ENCODE measurements at regions not wholly inside any gene's neighbourhood (a gene's known extent, or its start where the extent isn't known, plus 50 kb on each side); places are given as distances from the start of the nearest gene placed in this dataset.

DNA sequence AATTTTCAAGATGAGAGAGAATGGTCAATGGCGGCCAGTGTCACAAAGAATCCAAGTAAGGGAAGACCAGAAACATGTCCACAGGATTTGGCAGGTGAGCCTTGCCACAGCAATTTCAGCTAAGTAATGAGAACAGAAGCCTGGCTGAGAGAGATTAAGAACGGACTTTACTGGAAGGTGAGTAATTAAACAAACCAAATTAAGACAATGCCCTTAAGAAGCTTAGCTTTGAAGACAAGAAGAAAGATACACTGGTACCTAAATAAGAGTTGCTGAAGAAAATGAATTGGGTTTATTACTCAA lies 145.4 kb upstream of the PLEKHG7 start:
- ATAC-seq (no peak), DNase-seq (no peak)
- TF ChIP-seq, protein P1, sequence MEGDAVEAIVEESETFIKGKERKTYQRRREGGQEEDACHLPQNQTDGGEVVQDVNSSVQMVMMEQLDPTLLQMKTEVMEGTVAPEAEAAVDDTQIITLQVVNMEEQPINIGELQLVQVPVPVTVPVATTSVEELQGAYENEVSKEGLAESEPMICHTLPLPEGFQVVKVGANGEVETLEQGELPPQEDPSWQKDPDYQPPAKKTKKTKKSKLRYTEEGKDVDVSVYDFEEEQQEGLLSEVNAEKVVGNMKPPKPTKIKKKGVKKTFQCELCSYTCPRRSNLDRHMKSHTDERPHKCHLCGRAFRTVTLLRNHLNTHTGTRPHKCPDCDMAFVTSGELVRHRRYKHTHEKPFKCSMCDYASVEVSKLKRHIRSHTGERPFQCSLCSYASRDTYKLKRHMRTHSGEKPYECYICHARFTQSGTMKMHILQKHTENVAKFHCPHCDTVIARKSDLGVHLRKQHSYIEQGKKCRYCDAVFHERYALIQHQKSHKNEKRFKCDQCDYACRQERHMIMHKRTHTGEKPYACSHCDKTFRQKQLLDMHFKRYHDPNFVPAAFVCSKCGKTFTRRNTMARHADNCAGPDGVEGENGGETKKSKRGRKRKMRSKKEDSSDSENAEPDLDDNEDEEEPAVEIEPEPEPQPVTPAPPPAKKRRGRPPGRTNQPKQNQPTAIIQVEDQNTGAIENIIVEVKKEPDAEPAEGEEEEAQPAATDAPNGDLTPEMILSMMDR (IDR thresholded peaks at IDR 0.05): no peak
- no peak for TF ChIP-seq POLR2A (IDR thresholded peaks at IDR 0.05)
- H3K27ac ChIP-seq: peak overlapping the region in 2 of 3 donors; percentile 67 to 92
- WGBS (ENCODE audit: insufficient coverage, low coverage, low lambda C conversion rate, missing lambda C conversion rate): 94% methylated on average over 2 of the region's 2 CpGs
- no peaks in the 10 kb centered on the region for H3K27me3 ChIP-seq
- no peaks in the 10 kb centered on the region for H3K9me3 ChIP-seq
- H3K4me3 ChIP-seq: no peak overlapping the region
- H3K4me1 ChIP-seq: peaks cover 0 to 57% (median 24%) of the 10 kb centered on the region in 4 donors
- H3K36me3 ChIP-seq: no peaks in the 10 kb centered on the region
- intact Hi-C loops (cut with DNase I): no loop called here

DNA sequence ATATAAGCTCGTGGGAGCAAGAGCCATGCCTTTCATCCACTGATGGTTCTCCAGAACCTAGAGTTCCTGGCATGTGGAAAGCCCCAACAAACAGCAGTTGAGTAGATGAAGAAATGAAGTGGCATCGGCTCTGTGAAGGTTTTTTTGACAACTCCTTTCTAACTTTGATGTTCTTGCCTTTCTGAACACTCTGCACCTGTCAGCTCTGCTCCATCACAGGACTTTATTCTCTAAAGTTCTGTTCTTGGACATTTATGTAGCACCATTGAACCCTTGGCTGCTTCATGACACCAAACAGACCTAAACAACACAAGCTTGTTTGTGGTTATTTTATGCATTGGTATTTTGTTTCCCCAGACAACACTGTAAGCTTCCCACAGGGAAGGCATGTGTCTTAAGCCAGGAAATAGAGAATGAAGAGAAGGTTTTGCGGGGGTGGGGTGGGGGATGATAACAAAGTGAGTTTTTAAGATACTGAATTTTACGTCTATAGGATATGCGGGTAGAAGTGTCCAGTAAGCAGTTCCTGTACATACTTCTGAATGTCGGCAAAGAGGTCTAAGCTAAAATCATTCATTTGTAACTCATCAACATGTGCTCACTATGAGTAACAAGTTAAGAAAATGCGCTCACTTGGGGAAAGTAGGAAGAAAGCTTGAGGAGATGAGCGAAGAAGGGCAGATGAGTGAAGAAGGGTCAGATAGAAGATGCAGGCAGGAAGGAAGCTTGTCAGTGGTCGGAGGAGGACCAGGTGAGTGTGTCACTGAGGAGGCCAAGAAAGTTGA lies 146.0 kb upstream of the PLEKHG7 start:
- H3K27ac ChIP-seq: peak overlapping the region in 1 of 3 donors; percentile 92
- peaks cover 0 to 57% (median 22%) of the 10 kb centered on the region in 4 donors for H3K4me1 ChIP-seq
- no peaks in the 10 kb centered on the region for H3K27me3 ChIP-seq

DNA sequence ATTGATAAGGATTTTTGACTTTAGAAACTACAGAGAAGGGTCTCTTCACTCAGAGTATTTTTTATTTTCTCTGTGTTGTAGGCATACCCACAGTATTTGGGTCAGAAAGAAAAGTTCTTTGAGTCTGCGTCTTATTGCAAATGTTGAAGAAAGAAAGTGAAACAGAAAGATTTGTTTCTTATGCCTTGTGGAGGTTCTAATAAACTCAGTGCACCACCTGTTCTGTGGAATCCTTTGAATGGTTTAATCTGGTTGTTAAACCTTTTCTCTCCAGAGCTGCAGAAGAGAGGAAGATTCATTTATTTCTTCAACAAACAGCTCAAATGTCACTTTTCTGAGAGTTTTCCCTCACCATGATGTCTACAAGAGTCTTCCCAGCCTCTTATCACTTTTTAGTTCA lies 146.6 kb upstream of the PLEKHG7 start:
- TF ChIP-seq, protein P1 (IDR thresholded peaks at IDR 0.05): no peak
- no peak for TF ChIP-seq POLR2A (IDR thresholded peaks at IDR 0.05)
- H3K4me1 ChIP-seq: peaks cover 0 to 54% (median 19%) of the 10 kb centered on the region in 4 donors
- no peaks in the 10 kb centered on the region for H3K27me3 ChIP-seq
- no peaks in the 10 kb centered on the region for H3K9me3 ChIP-seq
- intact Hi-C loops (cut with DNase I): no loop called here
- no peak overlapping the region for H3K4me3 ChIP-seq
- WGBS (ENCODE audit: insufficient coverage, low coverage, low lambda C conversion rate, missing lambda C conversion rate): 68% methylated on average over 1 of the region's 1 CpG
- no peak for ATAC-seq
- no peak overlapping the region for H3K27ac ChIP-seq
- H3K36me3 ChIP-seq: no peaks in the 10 kb centered on the region
- DNase-seq: no peak

More for the DNA sequence above, 146.0 kb upstream of the PLEKHG7 start:
- no peaks in the 10 kb centered on the region for H3K9me3 ChIP-seq
- H3K4me3 ChIP-seq: no peak overlapping the region
- WGBS (ENCODE audit: insufficient coverage, low coverage, low lambda C conversion rate, missing lambda C conversion rate): 84% methylated on average over 9 of the region's 9 CpGs
- no peaks in the 10 kb centered on the region for H3K36me3 ChIP-seq
- ATAC-seq (no peak), DNase-seq (no peak)
- TF ChIP-seq, protein P1 (IDR thresholded peaks at IDR 0.05): no peak
- TF ChIP-seq POLR2A (IDR thresholded peaks at IDR 0.05): no peak
- intact Hi-C loops (cut with DNase I): no loop called here

DNA sequence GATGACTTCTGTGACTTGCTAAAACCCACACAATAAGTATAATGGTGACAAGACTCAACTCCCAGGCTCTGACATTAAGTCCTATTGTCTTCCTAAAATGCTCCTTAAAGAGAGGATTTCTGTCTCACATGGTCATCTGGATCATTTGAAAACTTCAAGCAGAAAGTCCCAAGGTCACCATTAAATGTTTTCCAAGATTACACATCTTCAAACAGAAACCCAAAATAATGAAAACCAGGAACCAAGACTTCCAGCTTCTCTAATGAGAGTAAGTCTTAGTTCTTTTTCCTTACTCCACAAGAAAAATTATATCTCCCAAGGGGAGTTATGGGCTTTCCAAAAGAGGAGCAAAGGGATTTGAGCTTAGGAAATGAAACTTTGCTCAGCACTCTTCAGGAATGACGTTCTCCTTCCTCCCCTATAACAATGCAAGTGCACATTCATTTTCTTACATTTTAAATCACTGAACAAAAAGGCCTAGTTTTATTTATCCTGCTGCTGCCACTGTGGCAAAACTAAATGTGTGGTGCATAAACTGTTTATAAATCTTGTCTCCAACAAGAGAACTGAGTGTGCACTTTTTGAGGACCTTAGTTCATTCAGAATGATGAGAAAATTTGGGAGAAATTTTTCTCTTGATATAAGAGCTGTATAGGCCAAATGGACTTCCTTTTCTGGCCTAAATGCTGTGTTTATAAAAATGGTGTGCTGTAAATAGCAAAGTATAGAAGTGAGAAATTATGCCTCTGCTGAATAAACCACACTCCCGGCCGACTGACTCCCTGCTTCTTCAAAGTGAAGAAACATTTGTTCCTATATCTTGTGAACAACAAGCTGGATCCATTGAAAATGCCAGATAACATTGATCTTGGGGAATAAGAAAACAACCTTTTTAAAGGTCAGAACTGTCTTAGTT lies 148.4 kb upstream of the PLEKHG7 start:
- no peak for ATAC-seq
- intact Hi-C loops (cut with DNase I): no loop called here
- Histone ChIP-seq H3K27me3 (no peaks in the 10 kb centered on the region), H3K36me3 (no peaks in the 10 kb centered on the region), H3K4me1 (peaks cover 0 to 43% (median 16%) of the 10 kb centered on the region in 4 donors), H3K4me3 (no peak overlapping the region), H3K27ac (peak overlapping the region in 2 of 3 donors; percentile 55 to 71), H3K9me3 (no peaks in the 10 kb centered on the region)
- DNase-seq: no peak
- TF ChIP-seq POLR2A (IDR thresholded peaks at IDR 0.05): no peak
- TF ChIP-seq, protein P1 (IDR thresholded peaks at IDR 0.05): no peak
- 68% methylated on average over 3 of the region's 3 CpGs for WGBS (ENCODE audit: insufficient coverage, low coverage, low lambda C conversion rate, missing lambda C conversion rate)
